OCI-LY1 (cell line): ENCODE measurements at regions not wholly inside any gene's neighbourhood (a gene's known extent, or its start where the extent isn't known, plus 50 kb on each side); places are given as distances from the start of the nearest gene placed in this dataset.
"Not testable (repeated sequence)": the region's sequence is repeated elsewhere in the genome, so short reads cannot be mapped to it uniquely, and the experiment has no call there.

ENCODE experiments used
- H2AFZ ChIP-seq: fragments of 200-600 bp; sonication (generic), shearing (Covaris generic); 2 replicates; pipeline ENCODE4 v1.6.0; 2014; ENCODE audit warnings: antibody characterized with exemption, mild to moderate bottlenecking, low read length
- H3F3A ChIP-seq: fragments of 200-600 bp; sonication (generic), shearing (Covaris generic); 2 replicates; pipeline ENCODE4 v1.6.0; 2014; ENCODE audit warnings: mild to moderate bottlenecking, antibody characterized with exemption, low read length, moderate library complexity; ENCODE audit not compliant: insufficient read depth
- H3K27ac ChIP-seq: fragments of 200-600 bp; sonication (generic); 2 replicates; pipeline ENCODE4 v1.5.1; 2014; ENCODE audit warnings: low read length, mixed run types, mild to moderate bottlenecking, low read depth; ENCODE audit not compliant: poor library complexity, severe bottlenecking
- H3K27me3 ChIP-seq: fragments of 200-600 bp; sonication (generic); 2 replicates; pipeline ENCODE4 v1.6.0; 2014; ENCODE audit warnings: antibody characterized with exemption, mild to moderate bottlenecking, low read length, moderate library complexity; ENCODE audit not compliant: insufficient read depth
- H3K36me3 ChIP-seq: fragments of 200-600 bp; sonication (generic); 2 replicates; pipeline ENCODE4 v1.6.1; 2014; ENCODE audit warnings: mild to moderate bottlenecking, antibody characterized with exemption, low read length, moderate library complexity, mixed read lengths; ENCODE audit not compliant: insufficient read depth
- H3K4me1 ChIP-seq: fragments of 200-600 bp; sonication (generic); 2 replicates; pipeline ENCODE4 v1.5.1; 2014; ENCODE audit warnings: mild to moderate bottlenecking, low read length, moderate library complexity; ENCODE audit not compliant: insufficient read depth, severe bottlenecking
- H3K4me2 ChIP-seq: fragments of 200-600 bp; sonication (generic), shearing (Covaris generic); 2 replicates; pipeline ENCODE4 v1.6.1; 2014; ENCODE audit warnings: low read length
- H3K4me3 ChIP-seq: fragments of 200-600 bp; sonication (generic); 2 replicates; pipeline ENCODE4 v1.5.1; 2014; ENCODE audit warnings: low read length, low read depth, mild to moderate bottlenecking, mixed read lengths; ENCODE audit not compliant: poor library complexity, severe bottlenecking
- H3K79me2 ChIP-seq: fragments of 200-600 bp; shearing (Covaris generic); 2 replicates; pipeline ENCODE4 v1.6.1; 2016; ENCODE audit warnings: mixed run types, low read length, mixed read lengths; ENCODE audit not compliant: insufficient read depth
- H3K9ac ChIP-seq: fragments of 200-600 bp; sonication (generic), shearing (Covaris generic); 2 replicates; pipeline ENCODE4 v1.6.1; 2014; ENCODE audit warnings: mild to moderate bottlenecking, low read length, mixed read lengths
- H3K9me2 ChIP-seq: fragments of 200-600 bp; sonication (generic), shearing (Covaris generic); 2 replicates; pipeline ENCODE4 v1.6.1; 2014; ENCODE audit warnings: low read depth, mild to moderate bottlenecking, low read length, mixed read lengths
- H3K9me3 ChIP-seq: fragments of 200-600 bp; shearing (Covaris generic); 2 replicates; pipeline ENCODE4 v1.6.1; 2014; ENCODE audit warnings: low read length, mixed read lengths
- H4K20me1 ChIP-seq: fragments of 200-600 bp; sonication (generic), shearing (Covaris generic); 2 replicates; pipeline ENCODE4 v1.6.0; 2016; ENCODE audit warnings: mild to moderate bottlenecking, low read length; ENCODE audit not compliant: insufficient read depth
- CTCF ChIP-seq: fragments of 200-600 bp; sonication (generic), shearing (Covaris generic); IDR thresholded peaks from 2 replicates; pipeline ENCODE4 v1.5.1; 2017; ENCODE audit warnings: mild to moderate bottlenecking, antibody characterized with exemption, low read length, moderate library complexity, mixed read lengths
- EZH2 ChIP-seq: fragments of 200-600 bp; sonication (generic), shearing (Covaris generic); IDR thresholded peaks from 2 replicates; pipeline ENCODE4 v1.8.0; 2017; ENCODE audit warnings: borderline replicate concordance, mixed run types, mild to moderate bottlenecking, antibody characterized with exemption, low read length, moderate library complexity, mixed read lengths

GRCh38 chr2:47628904-47629303 is 58.1 kb upstream of the KCNK12 start:
- no peak for TF ChIP-seq CTCF
- no peak for TF ChIP-seq EZH2
- Histone ChIP-seq H3K27me3 (no peaks in the 10 kb centered on the region), H3K4me2 (no peak overlapping the region), H2AFZ (no peak overlapping the region), H3F3A (no peaks in the 10 kb centered on the region), H3K27ac (no peak overlapping the region), H3K4me1 (peaks cover 1% of the 10 kb centered on the region), H3K36me3 (no peaks in the 10 kb centered on the region), H3K9me3 (no peaks in the 10 kb centered on the region), H3K9me2 (no peaks in the 10 kb centered on the region), H3K4me3 (no peak overlapping the region), H3K79me2 (no peaks in the 10 kb centered on the region), H4K20me1 (no peaks in the 10 kb centered on the region), H3K9ac (no peak overlapping the region)

- no peaks in the 10 kb centered on the region for H3K9me2 ChIP-seq
These were observed 55.9 kb upstream of the KCNK12 start for GRCh38 chr2:47626664-47627063.

GRCh38 chr2:47623140-47623539 is 52.4 kb upstream of the KCNK12 start:
- H3K36me3 ChIP-seq, H4K20me1 ChIP-seq, H3F3A ChIP-seq, H3K9me2 ChIP-seq, H2AFZ ChIP-seq, H3K79me2 ChIP-seq, H3K4me3 ChIP-seq, H3K4me2 ChIP-seq, H3K9me3 ChIP-seq, H3K27ac ChIP-seq, H3K27me3 ChIP-seq, H3K9ac ChIP-seq: not testable (repeated sequence)
- H3K4me1 ChIP-seq = peaks cover 12% of the 10 kb centered on the region

More at GRCh38 chr2:47626664-47627063, 55.9 kb upstream of the KCNK12 start:
- Histone ChIP-seq H3K4me2 (no peak overlapping the region), H3K27me3 (no peaks in the 10 kb centered on the region), H3K36me3 (no peaks in the 10 kb centered on the region), H3K79me2 (no peaks in the 10 kb centered on the region), H3K9me3 (no peaks in the 10 kb centered on the region), H3K9ac (no peak overlapping the region), H2AFZ (no peak overlapping the region), H3K27ac (no peak overlapping the region), H4K20me1 (no peaks in the 10 kb centered on the region), H3K4me3 (no peak overlapping the region), H3F3A (no peaks in the 10 kb centered on the region), H3K4me1 (peaks cover 12% of the 10 kb centered on the region)
- no peak for TF ChIP-seq EZH2
- TF ChIP-seq CTCF = no peak

GRCh38 chr2:47620770-47621437 is 50.1 kb upstream of the KCNK12 start:
- Histone ChIP-seq H4K20me1 (no peaks in the 10 kb centered on the region), H3K9me2 (no peaks in the 10 kb centered on the region), H2AFZ (no peak overlapping the region), H3K79me2 (no peaks in the 10 kb centered on the region), H3K27ac (no peak overlapping the region), H3K36me3 (no peaks in the 10 kb centered on the region), H3K4me1 (peaks cover 12% of the 10 kb centered on the region), H3K9me3 (no peaks in the 10 kb centered on the region), H3K9ac (no peak overlapping the region), H3K27me3 (no peaks in the 10 kb centered on the region), H3K4me3 (no peak overlapping the region), H3K4me2 (no peak overlapping the region), H3F3A (no peaks in the 10 kb centered on the region)
- no peak for TF ChIP-seq EZH2
- no peak for TF ChIP-seq CTCF
